A673 (cell line): ENCODE measurements at regions not wholly inside any gene's neighbourhood (a gene's known extent, or its start where the extent isn't known, plus 50 kb on each side); places are given as distances from the start of the nearest gene placed in this dataset.

Experiments used
- CTCF ChIP-seq: fragments of 300-800, 200-600 bp; sonication (generic); conservative IDR thresholded peaks from 2 replicates; pipeline ENCODE4 v1.5.1; 2017; ENCODE audit warnings: low read depth, mild to moderate bottlenecking, antibody characterized with exemption, low read length, moderate library complexity, mixed read lengths
- EZH2 ChIP-seq: fragments of 200-600 bp; sonication (generic); IDR thresholded peaks from 2 replicates; pipeline ENCODE4 v1.6.1; 2017; ENCODE audit warnings: borderline replicate concordance, low read depth, mild to moderate bottlenecking, mixed read lengths, antibody characterized with exemption, low read length; ENCODE audit not compliant: poor library complexity, severe bottlenecking

GRCh38 chr18:10194592-10194991 is 259.8 kb upstream of the APCDD1 start:
- TF ChIP-seq CTCF (no peak), EZH2 (no peak)
